Spleen (tissue), 11 donors: ENCODE measurements at regions not wholly inside any gene's neighbourhood (a gene's known extent, or its start where the extent isn't known, plus 50 kb on each side); places are given as distances from the start of the nearest gene placed in this dataset.

Experiments used
- DNase-seq: peaks from one replicate; pipeline ENCODE4 v3.0.0-alpha.2; 2020
- H3K27ac ChIP-seq, 8 donors: fragments of 200-600 bp; sonication (generic) in 7 of 8; 1 replicate in 4 of 8; 2 replicates in 4 of 8; pipeline versions ENCODE4 v1.5.0 to v1.8.0; 2016 to 2021; ENCODE audit warnings: inconsistent platforms in 4 of 8, mild to moderate bottlenecking in 4 of 8, moderate library complexity in 1 of 8
- H3K27me3 ChIP-seq, 7 donors: fragments of 200-600 bp; sonication (generic) in 6 of 7; replicated peaks in 1 of 7; 1 replicate in 4 of 7; 2 replicates in 3 of 7; pipeline versions ENCODE4 v1.5.0 to v1.8.0; 2016 to 2021; ENCODE audit warnings: inconsistent platforms in 3 of 7, mild to moderate bottlenecking in 1 of 7
- H3K36me3 ChIP-seq, 6 donors: fragments of 200-600 bp; sonication (generic) in 5 of 6; 1 replicate in 4 of 6; 2 replicates in 2 of 6; pipeline versions ENCODE4 v1.5.0 to v1.8.0; 2016 to 2021; ENCODE audit warnings: inconsistent platforms in 2 of 6
- H3K4me1 ChIP-seq, 6 donors: fragments of 200-600 bp; sonication (generic) in 5 of 6; 1 replicate in 3 of 6; 2 replicates in 3 of 6; pipeline versions ENCODE4 v1.5.0 to v1.8.0; 2016 to 2021; ENCODE audit warnings: inconsistent platforms in 3 of 6
- H3K4me3 ChIP-seq, 8 donors: fragments of 200-600 bp; sonication (generic) in 7 of 8; 1 replicate in 4 of 8; 2 replicates in 4 of 8; pipeline versions ENCODE4 v1.5.0 to v1.8.0; 2016 to 2021; ENCODE audit warnings: inconsistent platforms in 4 of 8, mild to moderate bottlenecking in 4 of 8, moderate library complexity in 2 of 8
- H3K9me3 ChIP-seq, 8 donors: fragments of 200-600 bp; sonication (generic) in 7 of 8; 1 replicate in 4 of 8; 2 replicates in 4 of 8; pipeline versions ENCODE4 v1.5.0 to v1.8.0; 2016 to 2021; ENCODE audit warnings: inconsistent platforms in 4 of 8
- CTCF ChIP-seq, 11 experiments: fragments of 200-600 bp in 7 of 11; fragments of 450-650 bp in 4 of 11; sonication (generic) in 4 of 11; IDR thresholded peaks in 8 of 11; conservative IDR thresholded peaks in 3 of 11; 1 replicate in 7 of 11; 2 replicates in 4 of 11; pipeline versions ENCODE4 v1.4.0 to v1.8.0; 2016 to 2021; ENCODE audit warnings: antibody characterized with exemption in 11 of 11, inconsistent platforms in 4 of 11, mild to moderate bottlenecking in 1 of 11
- POLR2A ChIP-seq, 3 donors: fragments of 450-650 bp; IDR thresholded peaks; one replicate each; pipeline ENCODE4 v1.5.1; 2017; ENCODE audit warnings: antibody characterized with exemption in 3 of 3, mild to moderate bottlenecking in 1 of 3
- POLR2AphosphoS5 ChIP-seq, 3 donors: sonication (generic); formaldehyde crosslinking; IDR thresholded peaks; one replicate each; pipeline ENCODE4 v1.5.1; 2017; ENCODE audit warnings: antibody characterized with exemption in 3 of 3
- WGBS, 5 donors: extraction: QIAGEN DNeasy Blood & Tissue Kit in 3 of 5; methylation state at CpG; one replicate each; pipeline versions ENCODE4 v1.1.5 to v1.1.7; 2013 to 2018; 5-methylcytosine and 5-hydroxymethylcytosine counted together
- intact Hi-C: fragments of 100-400 bp; cut with DNase I; formaldehyde crosslinking; loops from one replicate; pipeline ENCODE4 v1.15.0; 2023; ENCODE audit warnings: low total_unique reads
- donor health status: healthy with polysubstance abuse.
- donor health status: DM: no; HTN: no; CAD: no; lungs with moderate emphysema.
- donor health status: DM: no; HTN: no; CAD: no.
- donor health status: Bipolar disorder and iron deficiency.
- donor health status: healthy.
- donor health status: DM: no; HTN: no; CAD: no.
- donor health status: DM: yes; HTN: yes; CAD: no.

- DNase-seq, result no peak
- H3K4me3 ChIP-seq, result no peak overlapping the region
- H3K27ac ChIP-seq, result no peak overlapping the region
- no peaks in the 10 kb centered on the region for H3K36me3 ChIP-seq
- no peaks in the 10 kb centered on the region for H3K27me3 ChIP-seq
- TF ChIP-seq POLR2AphosphoS5 (IDR thresholded peaks at IDR 0.05) (no peak), CTCF (IDR thresholded peaks at IDR 0.05 in 8 of 11, conservative IDR thresholded peaks at IDR 0.05 in 3 of 11) (no peak), POLR2A (IDR thresholded peaks at IDR 0.05) (no peak)
- intact Hi-C loops, result no loop called here
- H3K4me1 ChIP-seq, result no peaks in the 10 kb centered on the region
- peaks cover 0 to 3% (median 0%) of the 10 kb centered on the region in 8 donors for H3K9me3 ChIP-seq
Observed at GRCh38 chr5:125750861-125751186, 672.4 kb upstream of the GRAMD2B start.

- Histone ChIP-seq H3K4me3 (no peak overlapping the region), H3K27ac (no peak overlapping the region), H3K36me3 (no peaks in the 10 kb centered on the region), H3K9me3 (peaks cover 0 to 18% (median 10%) of the 10 kb centered on the region in 8 donors), H3K4me1 (no peaks in the 10 kb centered on the region), H3K27me3 (no peaks in the 10 kb centered on the region)
- intact Hi-C loops, result no loop called here
- no peak for TF ChIP-seq POLR2A (IDR thresholded peaks at IDR 0.05)
- no peak for TF ChIP-seq CTCF (IDR thresholded peaks at IDR 0.05 in 8 of 11, conservative IDR thresholded peaks at IDR 0.05 in 3 of 11)
- no peak for TF ChIP-seq POLR2AphosphoS5 (IDR thresholded peaks at IDR 0.05)
- WGBS, 5 donors, result 41 to 97% (median 95%) methylated on average over 2 of the region's 2 CpGs
- DNase-seq, result no peak
Observed at GRCh38 chr5:125756456-125756855, 666.8 kb upstream of the GRAMD2B start.

- H3K4me1 ChIP-seq, result no peaks in the 10 kb centered on the region
- intact Hi-C loops, result no loop called here
- TF ChIP-seq POLR2AphosphoS5 (IDR thresholded peaks at IDR 0.05), result no peak
- TF ChIP-seq POLR2A (IDR thresholded peaks at IDR 0.05), result no peak
- no peak for TF ChIP-seq CTCF (IDR thresholded peaks at IDR 0.05 in 8 of 11, conservative IDR thresholded peaks at IDR 0.05 in 3 of 11)
- no peak overlapping the region for H3K27ac ChIP-seq
- no peaks in the 10 kb centered on the region for H3K36me3 ChIP-seq
- DNase-seq, result no peak
- no peaks in the 10 kb centered on the region for H3K27me3 ChIP-seq
- 78 to 91% (median 83%) methylated on average over 1 of the region's 1 CpG for WGBS, 5 donors
- peaks cover 0 to 7% (median under 1%) of the 10 kb centered on the region in 8 donors for H3K9me3 ChIP-seq
- H3K4me3 ChIP-seq, result no peak overlapping the region
Observed at GRCh38 chr5:125766706-125767105, 656.5 kb upstream of the GRAMD2B start.

- Histone ChIP-seq H3K36me3 (no peaks in the 10 kb centered on the region), H3K27me3 (no peaks in the 10 kb centered on the region), H3K27ac (no peak overlapping the region), H3K9me3 (no peaks in the 10 kb centered on the region), H3K4me3 (no peak overlapping the region), H3K4me1 (no peaks in the 10 kb centered on the region)
- 89 to 98% (median 94%) methylated on average over 1 of the region's 1 CpG for WGBS, 5 donors
- intact Hi-C loops, result no loop called here
- TF ChIP-seq POLR2A (IDR thresholded peaks at IDR 0.05) (no peak), POLR2AphosphoS5 (IDR thresholded peaks at IDR 0.05) (no peak), CTCF (IDR thresholded peaks at IDR 0.05 in 8 of 11, conservative IDR thresholded peaks at IDR 0.05 in 3 of 11) (no peak)
- DNase-seq, result no peak
Observed at GRCh38 chr5:125775896-125776295, 647.3 kb upstream of the GRAMD2B start.
